ENCODE measurements at regions not wholly inside any gene's neighbourhood (a gene's known extent, or its start where the extent isn't known, plus 50 kb on each side); places are given as distances from the start of the nearest gene placed in this dataset.

- intact Hi-C loops (cut with micrococcal nuclease) (no loop called here), in situ Hi-C loops (cut with MboI) (no loop called here)
- ATAC-seq (no peak), DNase-seq (ENCODE audit: extremely low read depth in 1 of 4, low spot score in 3 of 4) (no peak), FAIRE-seq (no peak)
- H3K9me3 ChIP-seq (replicated peaks; ENCODE audit: control insufficient read depth, insufficient read depth, low read depth, low read length) = no peaks in the 10 kb centered on the region
- H3K4me3 ChIP-seq = no peak overlapping the region
- H3K36me3 ChIP-seq (ENCODE audit: control insufficient read depth, insufficient read depth, low read length) = no peaks in the 10 kb centered on the region
- ChIA-PET CTCF (ENCODE audit: low intra/inter-chr PET ratio) (interaction anchor here (0.7 kb wide), 1 partner anchor 22 kb away, joined by 3 read pairs; no protein-coding TSS in a partner anchor), POLR2A (no interaction called here)
- no peaks in the 10 kb centered on the region for H3K27me3 ChIP-seq (ENCODE audit: control insufficient read depth in 2 of 2, insufficient read depth in 2 of 2, low read length in 2 of 2)
- H4K20me1 ChIP-seq (replicated peaks; ENCODE audit: control insufficient read depth, insufficient read depth, low read length) = no peaks in the 10 kb centered on the region
- WGBS (ENCODE audit: insufficient coverage, low coverage, missing lambda C conversion rate) = 0% methylated on average over 2 of the region's 2 CpGs
- no peaks in the 10 kb centered on the region for H3K79me2 ChIP-seq (ENCODE audit: control insufficient read depth, insufficient read depth, low read length)
- H3K4me2 ChIP-seq (ENCODE audit: insufficient read depth, low read length) = no peak overlapping the region
- no peaks in the 10 kb centered on the region for H3K4me1 ChIP-seq (replicated peaks in 1 of 2; ENCODE audit: control insufficient read depth in 2 of 2, insufficient read depth in 2 of 2, low read length in 2 of 2)
- no peaks in the 10 kb centered on the region for H3K9me1 ChIP-seq (ENCODE audit: control insufficient read depth, insufficient read depth, low read length)
- no peak overlapping the region for H3K27ac ChIP-seq (ENCODE audit: extremely low read depth, low read depth, low read length)
- H2AFZ ChIP-seq (ENCODE audit: low read depth, low read length) = no peak overlapping the region
- H3K9ac ChIP-seq (ENCODE audit: insufficient read depth in 1 of 2, low read depth in 2 of 2, low read length in 2 of 2) = no peak overlapping the region
- no TSS peak for BruUV-seq (replicated peaks)
- TF ChIP-seq POLR3G (IDR thresholded peaks at IDR 0.05; ENCODE audit: extremely low read depth, insufficient read length, insufficient replicate concordance) (no peak), HLTF (IDR thresholded peaks at IDR 0.05) (no peak), ZNF324 (CRISPR knock-in tag; IDR thresholded peaks at IDR 0.05) (no peak), NR2C1 (IDR thresholded peaks at IDR 0.05) (no peak), NR2C1 (tag; IDR thresholded peaks at IDR 0.05) (no peak), MBD1 (CRISPR knock-in tag; IDR thresholded peaks at IDR 0.05) (no peak), MGA (IDR thresholded peaks at IDR 0.05) (no peak)
- TF ChIP-seq, protein P1, sequence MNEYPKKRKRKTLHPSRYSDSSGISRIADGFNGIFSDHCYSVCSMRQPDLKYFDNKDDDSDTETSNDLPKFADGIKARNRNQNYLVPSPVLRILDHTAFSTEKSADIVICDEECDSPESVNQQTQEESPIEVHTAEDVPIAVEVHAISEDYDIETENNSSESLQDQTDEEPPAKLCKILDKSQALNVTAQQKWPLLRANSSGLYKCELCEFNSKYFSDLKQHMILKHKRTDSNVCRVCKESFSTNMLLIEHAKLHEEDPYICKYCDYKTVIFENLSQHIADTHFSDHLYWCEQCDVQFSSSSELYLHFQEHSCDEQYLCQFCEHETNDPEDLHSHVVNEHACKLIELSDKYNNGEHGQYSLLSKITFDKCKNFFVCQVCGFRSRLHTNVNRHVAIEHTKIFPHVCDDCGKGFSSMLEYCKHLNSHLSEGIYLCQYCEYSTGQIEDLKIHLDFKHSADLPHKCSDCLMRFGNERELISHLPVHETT (CRISPR knock-in tag; conservative IDR thresholded peaks at IDR 0.05 in 1 of 2, IDR thresholded peaks at IDR 0.05 in 1 of 2) = no peak
Observed at GRCh38 chr6:104046426-104046825, 813.3 kb downstream of the HACE1 start.
